Erythroblast (primary cell): ENCODE measurements at regions not wholly inside any gene's neighbourhood (a gene's known extent, or its start where the extent isn't known, plus 50 kb on each side); places are given as distances from the start of the nearest gene placed in this dataset.
A peak's percentile ranks its signal among the peaks of the same experiment; 100 is the strongest.

Source experiments
- DNase-seq, 2 experiments: peaks; one replicate each; lab custom pipeline; 2025; lab: John Stamatoyannopoulos, UW
- GATA1 ChIP-seq: IDR thresholded peaks from 2 replicates; pipeline ENCODE4 v1.6.1; 2011; ENCODE audit warnings: low read depth, mild to moderate bottlenecking, control low read depth, low read length, moderate library complexity
- POLR2A ChIP-seq: IDR thresholded peaks from 2 replicates; pipeline ENCODE4 v1.6.1; 2011; ENCODE audit warnings: mild to moderate bottlenecking, low read length

GRCh38 chr6:81849248-81849647, 96.8 kb upstream of the TENT5A start:
- no peak for DNase-seq
- TF ChIP-seq GATA1, result no peak
- no peak for TF ChIP-seq POLR2A

- TF ChIP-seq POLR2A (no peak), GATA1 (no peak)
- DNase-seq, result no peak
Observed at GRCh38 chr6:81847866-81848265, 95.4 kb upstream of the TENT5A start.

- TF ChIP-seq POLR2A (no peak), GATA1 (no peak)
- no peak for DNase-seq
Observed at GRCh38 chr6:81844686-81845085, 92.2 kb upstream of the TENT5A start.

- TF ChIP-seq GATA1 (no peak), POLR2A (no peak)
- DNase-seq, result no peak
Observed at GRCh38 chr6:81843302-81843701, 90.8 kb upstream of the TENT5A start.

- TF ChIP-seq GATA1, result no peak
- no peak for TF ChIP-seq POLR2A
- DNase-seq, result no peak
Observed at GRCh38 chr6:81842254-81842653, 89.8 kb upstream of the TENT5A start.

- DNase-seq, result peak in 1 of 2 experiments; percentile 2
- TF ChIP-seq GATA1, result no peak
- no peak for TF ChIP-seq POLR2A
Observed at GRCh38 chr6:81838724-81839426, 86.4 kb upstream of the TENT5A start.

- TF ChIP-seq POLR2A, result no peak
- TF ChIP-seq GATA1, result no peak
- DNase-seq, result peak; percentile 6 to 10
Observed at GRCh38 chr6:81838031-81838430, 85.5 kb upstream of the TENT5A start.

- peak in 1 of 2 experiments; percentile 11 for DNase-seq
- TF ChIP-seq POLR2A (no peak), GATA1 (no peak)
Observed at GRCh38 chr6:81834141-81834681, 81.7 kb upstream of the TENT5A start.

- TF ChIP-seq GATA1 (no peak), POLR2A (no peak)
- no peak for DNase-seq
Observed at GRCh38 chr6:81832304-81832703, 79.8 kb upstream of the TENT5A start.

GRCh38 chr6:81831274-81831673, 78.8 kb upstream of the TENT5A start:
- TF ChIP-seq POLR2A (no peak), GATA1 (no peak)
- no peak for DNase-seq

- DNase-seq, result no peak
- TF ChIP-seq GATA1 (no peak), POLR2A (no peak)
Observed at GRCh38 chr6:81826784-81827183, 74.3 kb upstream of the TENT5A start.

GRCh38 chr6:81822568-81822967, 70.1 kb upstream of the TENT5A start:
- no peak for TF ChIP-seq GATA1
- no peak for TF ChIP-seq POLR2A
- no peak for DNase-seq

GRCh38 chr6:81821449-81821848, 69.0 kb upstream of the TENT5A start:
- no peak for DNase-seq
- TF ChIP-seq POLR2A, result no peak
- no peak for TF ChIP-seq GATA1

- DNase-seq, result no peak
- TF ChIP-seq POLR2A (no peak), GATA1 (no peak)
Observed at GRCh38 chr6:81820980-81821379, 68.5 kb upstream of the TENT5A start.

- TF ChIP-seq POLR2A, result no peak
- TF ChIP-seq GATA1, result no peak
- no peak for DNase-seq
Observed at GRCh38 chr6:81820422-81820821, 67.9 kb upstream of the TENT5A start.
